ENCODE measurements at regions not wholly inside any gene's neighbourhood (a gene's known extent, or its start where the extent isn't known, plus 50 kb on each side); places are given as distances from the start of the nearest gene placed in this dataset.

- TF ChIP-seq CTCF (IDR thresholded peaks at IDR 0.05), result no peak
- TF ChIP-seq ZFX (IDR thresholded peaks at IDR 0.05; ENCODE audit: borderline replicate concordance), result no peak
These were observed 323.5 kb downstream of the IRX2 start for GRCh38 chr5:2427983-2428382.
